HG03097 (cell line): ENCODE measurements at regions not wholly inside any gene's neighbourhood (a gene's known extent, or its start where the extent isn't known, plus 50 kb on each side); places are given as distances from the start of the nearest gene placed in this dataset.

Source experiments
- ATAC-seq: cut with Tn5 transposase; IDR thresholded peaks from one replicate; pipeline ENCODE4 v1.9.1; 2021; ENCODE audit not compliant: unreplicated experiment, low FRiP score

- no peak for ATAC-seq
Measured at GRCh38 chr19:32177686-32178085, 167.7 kb upstream of the ZNF507 start.

GRCh38 chr19:32178401-32178800, 167.0 kb upstream of the ZNF507 start:
- ATAC-seq: no peak

GRCh38 chr19:32178956-32179355, 166.5 kb upstream of the ZNF507 start:
- no peak for ATAC-seq

- no peak for ATAC-seq
Measured at GRCh38 chr19:32181216-32181920, 164.0 kb upstream of the ZNF507 start.

- no peak for ATAC-seq
Measured at GRCh38 chr19:32186542-32187330, 158.7 kb upstream of the ZNF507 start.

- ATAC-seq: no peak
Measured at GRCh38 chr19:32188921-32189320, 156.5 kb upstream of the ZNF507 start.

- ATAC-seq: no peak
Measured at GRCh38 chr19:32189956-32190706, 155.3 kb upstream of the ZNF507 start.

GRCh38 chr19:32191921-32192320, 153.5 kb upstream of the ZNF507 start:
- no peak for ATAC-seq

GRCh38 chr19:32195706-32196610, 149.5 kb upstream of the ZNF507 start:
- no peak for ATAC-seq

- no peak for ATAC-seq
Measured at GRCh38 chr19:32196690-32197420, 148.6 kb upstream of the ZNF507 start.

- no peak for ATAC-seq
Measured at GRCh38 chr19:32197896-32198882, 147.2 kb upstream of the ZNF507 start.

GRCh38 chr19:32199501-32200040, 145.8 kb upstream of the ZNF507 start:
- no peak for ATAC-seq

- no peak for ATAC-seq
Measured at GRCh38 chr19:32200312-32201038, 144.9 kb upstream of the ZNF507 start.

GRCh38 chr19:32201211-32201610, 144.2 kb upstream of the ZNF507 start:
- ATAC-seq: no peak

- ATAC-seq: no peak
Measured at GRCh38 chr19:32201636-32202051, 143.8 kb upstream of the ZNF507 start.

- no peak for ATAC-seq
Measured at GRCh38 chr19:32202244-32202643, 143.2 kb upstream of the ZNF507 start.

- no peak for ATAC-seq
Measured at GRCh38 chr19:32203161-32203560, 142.2 kb upstream of the ZNF507 start.

GRCh38 chr19:32206065-32206464, 139.3 kb upstream of the ZNF507 start:
- ATAC-seq: no peak
